CD4-positive, CD25-positive, alpha-beta regulatory T cell (primary cell): ENCODE measurements at regions not wholly inside any gene's neighbourhood (a gene's known extent, or its start where the extent isn't known, plus 50 kb on each side); places are given as distances from the start of the nearest gene placed in this dataset.
"Not testable (repeated sequence)": the region's sequence is repeated elsewhere in the genome, so short reads cannot be mapped to it uniquely, and the experiment has no call there.

Source experiments
- ATAC-seq, 2 donors: fragments of 150-1000 bp; cut with Tn5 transposase; one replicate each; pipeline ENCODE4 v1.10.0; 2021; ENCODE audit warnings: low read depth in 2 of 2, moderate number of reproducible peaks in 2 of 2, moderate library complexity in 1 of 2
- DNase-seq, 3 donors: peaks; one replicate each; pipeline versions ENCODE4 v3.0.0 to v3.0.0-alpha.2; 2012 to 2022; ENCODE audit warnings: mixed read lengths in 1 of 3
- H3K27ac ChIP-seq: one replicate; pipeline ENCODE4 v1.7.0; 2013; ENCODE audit warnings: mild to moderate bottlenecking, low read length; ENCODE audit not compliant: insufficient read depth, poor library complexity, severe bottlenecking
- H3K27me3 ChIP-seq: one replicate; pipeline ENCODE4 v1.7.0; 2013; ENCODE audit warnings: low read length; ENCODE audit not compliant: control insufficient read depth, insufficient read depth
- H3K36me3 ChIP-seq: one replicate; pipeline ENCODE4 v1.7.0; 2013; ENCODE audit warnings: mild to moderate bottlenecking, low read length, moderate library complexity; ENCODE audit not compliant: control insufficient read depth, insufficient read depth
- H3K4me1 ChIP-seq: 2 replicates; pipeline ENCODE4 v1.7.0; 2013; ENCODE audit warnings: mild to moderate bottlenecking, low read length; ENCODE audit not compliant: insufficient read depth, control insufficient read depth, poor library complexity, severe bottlenecking
- H3K4me3 ChIP-seq: one replicate; pipeline ENCODE4 v1.7.0; 2013; ENCODE audit warnings: low read depth, mild to moderate bottlenecking, low read length, moderate library complexity
- H3K9me3 ChIP-seq, 2 experiments: 1 replicate in 1 of 2; 2 replicates in 1 of 2; pipeline ENCODE4 v1.7.0; 2013; ENCODE audit warnings: low read length in 2 of 2, mild to moderate bottlenecking in 1 of 2, moderate library complexity in 1 of 2; ENCODE audit not compliant: control insufficient read depth in 2 of 2
- H3K27ac Mint-ChIP-seq, 3 donors: one replicate each; pipeline ENCODE4 v1.8.0; 2020 to 2022; ENCODE audit warnings: mild to moderate bottlenecking in 3 of 3, mixed read lengths in 3 of 3, moderate library complexity in 2 of 3
- H3K27me3 Mint-ChIP-seq: one replicate; pipeline ENCODE4 v1.8.0; 2022; ENCODE audit warnings: mild to moderate bottlenecking, mixed read lengths
- H3K36me3 Mint-ChIP-seq: one replicate; pipeline ENCODE4 v1.8.0; 2020; ENCODE audit warnings: mixed read lengths
- H3K4me1 Mint-ChIP-seq, 4 donors: one replicate each; pipeline ENCODE4 v1.8.0; 2020 to 2022; ENCODE audit warnings: mixed read lengths in 4 of 4, mild to moderate bottlenecking in 1 of 4
- H3K4me3 Mint-ChIP-seq, 4 donors: one replicate each; pipeline ENCODE4 v1.8.0; 2020 to 2022; ENCODE audit warnings: mild to moderate bottlenecking in 4 of 4, mixed read lengths in 4 of 4, moderate library complexity in 3 of 4
- H3K9me3 Mint-ChIP-seq, 7 donors: one replicate each; pipeline ENCODE4 v1.8.0; 2020 to 2022; ENCODE audit warnings: mixed read lengths in 7 of 7, mild to moderate bottlenecking in 3 of 7, moderate library complexity in 2 of 7

DNA sequence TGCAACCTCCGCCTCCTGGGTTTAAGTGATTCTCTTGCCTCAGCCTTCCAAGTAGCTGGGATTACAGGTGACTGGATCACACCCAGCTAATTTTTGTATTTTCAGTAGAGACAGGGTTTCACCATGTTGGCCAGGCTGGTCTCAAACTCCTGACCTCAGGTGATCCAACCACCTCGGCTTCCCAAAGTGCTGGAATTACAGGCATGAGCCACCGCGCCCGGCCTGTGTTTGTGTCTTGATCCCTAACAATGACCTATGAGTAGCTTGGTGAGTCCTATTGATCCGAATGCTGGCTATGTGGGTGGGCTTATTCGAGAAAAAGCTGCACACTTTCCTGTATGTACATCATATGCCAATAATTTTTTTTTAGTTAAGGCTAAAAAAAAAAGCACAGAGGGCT, 58.5 kb upstream of the FGF3 start:
- not testable (repeated sequence) for DNase-seq, H3K4me3 Mint-ChIP-seq, H3K27ac Mint-ChIP-seq, ATAC-seq, H3K27me3 Mint-ChIP-seq, H3K27me3 ChIP-seq, H3K4me1 Mint-ChIP-seq, H3K27ac ChIP-seq, H3K4me3 ChIP-seq, H3K9me3 Mint-ChIP-seq, H3K4me1 ChIP-seq, H3K9me3 ChIP-seq, H3K36me3 Mint-ChIP-seq, H3K36me3 ChIP-seq

DNA sequence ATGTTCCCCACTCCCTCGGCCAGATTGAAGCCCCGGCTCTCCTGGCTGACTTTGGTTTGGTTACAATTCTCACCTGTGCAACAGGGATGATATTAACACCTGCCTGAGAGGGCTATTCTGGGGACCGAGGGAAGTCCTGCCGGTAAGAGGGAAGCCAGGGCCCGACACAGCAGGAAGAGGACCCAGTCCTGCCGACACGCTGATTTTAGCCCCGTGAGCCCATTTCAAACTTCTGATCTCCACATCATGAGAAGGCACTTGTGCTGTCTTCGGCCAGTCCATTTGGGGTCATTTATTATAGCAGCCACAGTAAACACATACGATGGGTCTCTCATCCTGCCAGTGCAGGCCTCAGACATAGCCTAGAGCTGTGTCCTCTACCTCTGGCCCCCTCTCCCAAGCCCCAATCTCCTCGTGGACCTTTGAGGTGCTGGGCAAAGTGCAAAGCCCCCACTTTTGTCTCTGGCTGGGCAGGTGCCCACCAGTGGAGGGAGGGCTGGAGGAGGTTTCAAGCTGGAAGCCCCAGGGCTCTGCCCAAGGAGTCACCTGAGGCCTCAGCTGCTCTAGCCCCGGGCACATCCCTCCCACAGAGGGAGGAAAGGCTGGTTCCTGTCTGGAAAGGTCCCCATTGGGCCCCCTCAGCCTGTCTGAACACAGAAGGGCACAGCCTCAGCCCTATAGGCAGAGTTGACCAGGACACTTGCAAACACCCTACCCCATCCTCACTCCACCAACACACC, 59.1 kb upstream of the FGF3 start:
- Histone ChIP-seq H3K4me1 (no peaks in the 10 kb centered on the region), H3K36me3 (no peaks in the 10 kb centered on the region), H3K27me3 (no peaks in the 10 kb centered on the region), H3K4me3 (no peak overlapping the region), H3K9me3 (no peaks in the 10 kb centered on the region), H3K27ac (no peak overlapping the region)
- Mint-ChIP-seq H3K4me3 (no peak overlapping the region), H3K4me1 (no peaks in the 10 kb centered on the region), H3K27me3 (no peaks in the 10 kb centered on the region), H3K9me3 (no peaks in the 10 kb centered on the region), H3K27ac (no peak overlapping the region), H3K36me3 (no peaks in the 10 kb centered on the region)
- ATAC-seq (no peak), DNase-seq (no peak)

- H3K4me1 ChIP-seq = no peaks in the 10 kb centered on the region
- no peak for ATAC-seq
- H3K27me3 Mint-ChIP-seq = no peaks in the 10 kb centered on the region
- H3K4me1 Mint-ChIP-seq = no peaks in the 10 kb centered on the region
- H3K9me3 ChIP-seq = no peaks in the 10 kb centered on the region
- H3K36me3 Mint-ChIP-seq = no peaks in the 10 kb centered on the region
- DNase-seq = no peak
- no peaks in the 10 kb centered on the region for H3K36me3 ChIP-seq
- no peak overlapping the region for H3K4me3 ChIP-seq
- no peak overlapping the region for H3K27ac Mint-ChIP-seq
- no peaks in the 10 kb centered on the region for H3K27me3 ChIP-seq
- no peaks in the 10 kb centered on the region for H3K9me3 Mint-ChIP-seq
- H3K4me3 Mint-ChIP-seq = no peak overlapping the region
- H3K27ac ChIP-seq = no peak overlapping the region
These were observed 59.9 kb upstream of the FGF3 start for GRCh38 chr11:69878927-69879728.

DNA sequence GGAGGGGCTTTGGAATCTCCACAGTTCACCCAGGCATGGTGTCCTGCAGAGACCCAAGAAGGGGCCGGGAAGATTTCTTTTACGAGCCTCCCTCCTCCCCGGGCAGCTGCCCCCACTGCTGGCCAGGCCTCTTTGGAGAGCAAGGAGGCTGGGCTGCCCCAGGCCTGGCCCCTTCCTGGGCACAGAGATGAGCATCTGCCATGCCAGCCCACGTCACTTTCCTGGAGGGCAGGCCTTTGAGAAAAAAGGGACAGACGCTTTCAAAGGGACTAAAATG, 60.5 kb upstream of the FGF3 start:
- Mint-ChIP-seq H3K27ac (no peak overlapping the region), H3K9me3 (no peaks in the 10 kb centered on the region), H3K27me3 (no peaks in the 10 kb centered on the region), H3K36me3 (no peaks in the 10 kb centered on the region), H3K4me3 (no peak overlapping the region), H3K4me1 (no peaks in the 10 kb centered on the region)
- no peaks in the 10 kb centered on the region for H3K36me3 ChIP-seq
- H3K27me3 ChIP-seq = no peaks in the 10 kb centered on the region
- no peak overlapping the region for H3K27ac ChIP-seq
- DNase-seq = no peak
- H3K9me3 ChIP-seq = no peaks in the 10 kb centered on the region
- no peaks in the 10 kb centered on the region for H3K4me1 ChIP-seq
- ATAC-seq = no peak
- no peak overlapping the region for H3K4me3 ChIP-seq

- Mint-ChIP-seq H3K36me3 (no peaks in the 10 kb centered on the region), H3K4me1 (no peaks in the 10 kb centered on the region), H3K9me3 (no peaks in the 10 kb centered on the region), H3K27ac (peak overlapping the region in 1 of 3 donors; percentile 14), H3K4me3 (no peak overlapping the region), H3K27me3 (no peaks in the 10 kb centered on the region)
- no peak for DNase-seq
- Histone ChIP-seq H3K4me1 (no peaks in the 10 kb centered on the region), H3K9me3 (no peaks in the 10 kb centered on the region), H3K27me3 (no peaks in the 10 kb centered on the region), H3K4me3 (no peak overlapping the region), H3K27ac (no peak overlapping the region), H3K36me3 (no peaks in the 10 kb centered on the region)
- no peak for ATAC-seq
These were observed 61.0 kb upstream of the FGF3 start for GRCh38 chr11:69880041-69880825.

- Histone ChIP-seq H3K36me3 (no peaks in the 10 kb centered on the region), H3K4me1 (no peaks in the 10 kb centered on the region), H3K27ac (no peak overlapping the region), H3K4me3 (no peak overlapping the region), H3K9me3 (no peaks in the 10 kb centered on the region), H3K27me3 (no peaks in the 10 kb centered on the region)
- DNase-seq (no peak), ATAC-seq (no peak)
- no peak overlapping the region for H3K4me3 Mint-ChIP-seq
- no peaks in the 10 kb centered on the region for H3K4me1 Mint-ChIP-seq
- no peaks in the 10 kb centered on the region for H3K9me3 Mint-ChIP-seq
- H3K27me3 Mint-ChIP-seq = no peaks in the 10 kb centered on the region
- H3K36me3 Mint-ChIP-seq = no peaks in the 10 kb centered on the region
- H3K27ac Mint-ChIP-seq = no peak overlapping the region
These were observed 61.7 kb upstream of the FGF3 start for GRCh38 chr11:69880826-69881445.

GRCh38 chr11:69881467-69882269, 62.5 kb upstream of the FGF3 start:
- no peaks in the 10 kb centered on the region for H3K4me1 Mint-ChIP-seq
- no peaks in the 10 kb centered on the region for H3K36me3 Mint-ChIP-seq
- Histone ChIP-seq H3K4me1 (no peaks in the 10 kb centered on the region), H3K27me3 (no peaks in the 10 kb centered on the region), H3K36me3 (no peaks in the 10 kb centered on the region), H3K4me3 (no peak overlapping the region), H3K9me3 (no peaks in the 10 kb centered on the region), H3K27ac (no peak overlapping the region)
- DNase-seq (no peak), ATAC-seq (no peak)
- H3K27me3 Mint-ChIP-seq = no peaks in the 10 kb centered on the region
- H3K9me3 Mint-ChIP-seq = no peaks in the 10 kb centered on the region
- H3K4me3 Mint-ChIP-seq = no peak overlapping the region
- no peak overlapping the region for H3K27ac Mint-ChIP-seq
